Right hindlimb (tissue), 1 donor: ENCODE measurements at regions not wholly inside any gene's neighbourhood (a gene's known extent, or its start where the extent isn't known, plus 50 kb on each side); places are given as distances from the start of the nearest gene placed in this dataset.

Experiments
- DNase-seq: peaks from one replicate; pipeline ENCODE4 v3.0.0-alpha.2; 2018

DNA sequence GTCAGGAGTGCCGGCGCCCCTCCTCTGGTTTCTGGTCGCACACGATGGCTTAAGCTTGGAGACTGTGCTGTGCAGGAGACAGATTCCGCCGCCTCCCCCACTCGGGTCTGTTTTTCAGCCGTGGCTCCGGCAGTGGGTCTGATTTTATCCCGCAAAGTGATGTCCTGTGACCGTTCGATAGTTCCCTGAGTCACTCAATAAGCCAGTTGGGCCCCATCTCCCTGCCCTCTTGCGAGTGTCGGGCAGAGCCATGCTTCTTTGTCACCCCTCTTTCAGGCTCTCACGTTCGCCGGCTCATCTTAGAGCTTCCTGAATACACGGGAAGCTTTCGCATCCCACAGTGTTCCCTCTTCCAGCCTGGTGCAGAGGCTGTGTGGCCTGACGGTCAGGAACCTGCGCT is 127.8 kb upstream of the RFLNA start:
- no peak for DNase-seq

DNA sequence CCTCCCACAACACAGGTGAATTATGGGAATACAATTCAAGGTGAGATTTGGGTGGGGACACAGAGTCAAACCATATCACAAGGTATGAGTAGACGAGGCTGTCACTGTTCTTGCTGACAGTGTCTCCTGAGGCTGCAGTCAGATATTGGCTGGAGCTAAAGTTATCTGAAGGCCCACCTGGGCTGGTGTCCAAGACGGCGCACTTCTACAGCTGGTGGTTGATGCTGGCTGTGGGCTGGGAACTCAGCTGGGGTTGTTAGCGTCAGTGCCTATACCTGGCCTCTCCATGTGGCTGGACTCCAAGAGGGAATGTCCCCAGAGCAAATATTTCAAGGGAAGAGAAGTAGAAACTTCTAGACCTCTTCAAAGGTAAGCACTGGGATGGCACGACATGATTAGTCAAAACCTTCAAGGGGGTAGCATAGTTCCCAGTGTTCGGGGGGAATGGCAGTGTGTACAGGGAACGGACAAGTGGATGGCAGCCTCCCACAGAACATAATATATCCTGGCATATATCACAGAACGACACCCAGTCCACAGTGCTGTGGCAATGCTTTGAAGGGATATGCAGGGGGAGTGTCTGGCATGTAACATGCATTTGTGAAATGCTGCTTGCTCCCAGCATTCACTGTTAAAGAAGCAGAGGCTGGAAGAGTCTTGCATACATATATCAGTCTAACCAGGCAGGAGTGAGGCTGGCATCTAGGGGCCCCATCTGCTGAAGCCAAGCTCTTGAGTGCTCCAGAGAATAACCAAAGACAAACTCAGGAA is 126.7 kb upstream of the RFLNA start:
- DNase-seq, result no peak

DNA sequence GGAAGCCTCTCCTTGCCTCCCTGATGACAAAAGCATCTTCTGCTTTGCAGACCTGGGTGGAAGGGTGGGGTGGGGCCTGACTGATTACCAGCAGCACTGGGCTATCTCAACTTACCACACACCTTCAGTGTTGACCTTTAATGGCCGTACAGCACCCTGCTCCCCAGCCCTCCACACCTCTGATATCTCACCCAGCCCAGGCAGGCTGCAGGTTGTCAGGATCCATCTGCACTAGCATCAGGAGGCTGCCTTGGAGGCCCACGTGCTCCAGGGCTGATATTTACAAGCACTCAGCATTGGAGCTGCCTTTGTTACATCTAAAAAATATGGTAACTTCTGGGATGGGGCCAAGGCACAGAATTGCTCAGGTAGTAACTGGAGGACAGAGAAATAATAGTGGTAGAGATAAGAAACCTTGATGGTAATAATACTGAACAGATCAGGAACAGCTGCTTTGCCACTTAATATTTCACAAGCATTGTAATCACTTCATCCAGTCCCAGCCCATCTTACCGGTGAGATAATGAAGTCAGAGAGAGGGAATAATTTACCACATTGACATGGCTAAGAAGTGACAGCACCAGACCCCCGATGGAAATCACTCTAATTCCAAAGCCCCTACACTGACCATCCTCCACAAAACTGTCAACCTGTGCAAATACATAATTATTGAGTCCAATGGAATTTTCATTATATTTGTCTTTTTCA is 125.2 kb upstream of the RFLNA start:
- DNase-seq, result no peak

DNA sequence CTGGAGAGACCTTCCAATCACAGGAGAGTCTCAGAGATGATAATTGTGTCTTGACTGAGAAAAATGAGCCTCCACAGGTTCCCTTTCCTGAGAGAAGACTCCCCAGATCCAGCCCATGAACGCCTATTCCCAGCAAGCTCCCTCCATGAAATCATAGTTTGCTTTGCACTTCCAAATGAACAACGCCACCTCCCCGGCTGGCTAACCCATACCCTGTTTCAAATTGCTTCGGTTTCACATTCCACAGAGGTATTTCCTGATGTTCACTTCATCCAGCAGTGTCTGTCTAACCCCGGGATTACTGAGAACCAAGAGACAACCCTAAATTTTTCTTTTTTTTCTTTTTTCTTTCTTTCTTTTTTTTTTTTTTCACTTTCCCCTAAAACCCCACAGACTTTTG is 124.1 kb upstream of the RFLNA start:
- DNase-seq, result peak; percentile 58

DNA sequence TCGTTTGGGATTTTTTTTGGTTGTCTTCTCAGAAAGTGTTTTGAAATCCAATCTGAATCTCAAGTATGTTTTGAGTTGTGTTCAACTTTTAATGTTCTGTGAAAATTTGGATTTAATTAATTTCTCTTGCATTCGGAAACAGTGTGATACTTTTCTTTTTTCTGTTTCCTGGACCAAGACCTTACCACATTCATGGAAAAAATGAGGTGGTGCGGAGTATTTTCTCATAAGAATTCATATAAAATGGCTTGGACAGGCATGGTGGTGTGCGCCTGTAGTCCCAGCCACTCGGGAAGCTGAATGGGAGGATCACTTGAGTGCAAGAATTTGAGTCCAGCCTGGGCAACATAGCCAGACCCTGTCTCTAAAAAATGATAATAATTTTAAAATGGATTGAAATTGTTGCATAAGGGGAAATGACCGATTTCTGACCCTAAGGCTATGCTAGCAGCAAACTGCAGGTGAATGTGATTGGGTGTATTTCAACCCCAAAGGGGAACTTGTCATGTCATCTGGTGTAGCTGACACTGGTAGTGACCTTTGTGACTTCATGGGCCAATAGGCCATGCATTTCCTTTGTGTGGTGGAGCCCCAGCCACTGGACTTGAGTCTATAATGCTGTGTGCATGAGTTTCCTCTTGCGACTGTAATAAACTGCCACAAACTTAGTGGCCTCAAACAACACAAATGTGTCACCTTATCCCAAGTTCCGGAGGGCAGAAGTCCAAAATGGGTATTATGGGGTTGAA is 123.5 kb upstream of the RFLNA start:
- no peak for DNase-seq

DNA sequence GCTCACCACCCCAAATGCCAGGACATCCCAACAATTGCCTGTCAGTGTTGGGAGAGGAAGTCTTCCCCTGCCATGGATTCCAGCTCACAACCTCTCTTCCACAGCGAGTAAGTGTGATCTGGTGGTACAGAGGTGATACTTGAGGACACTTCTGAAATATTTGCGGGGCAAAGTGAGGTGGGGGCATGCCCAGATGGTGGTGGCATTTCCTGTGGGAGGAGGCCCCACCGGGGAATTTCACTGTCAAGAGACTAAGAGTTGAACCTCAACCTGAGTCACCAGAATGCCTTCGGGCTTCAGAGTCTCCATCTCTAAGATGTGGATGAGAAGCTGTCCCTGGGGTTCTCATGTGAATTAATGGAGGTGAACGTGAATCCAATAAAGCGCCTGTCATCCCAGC is 122.3 kb upstream of the RFLNA start:
- no peak for DNase-seq

DNA sequence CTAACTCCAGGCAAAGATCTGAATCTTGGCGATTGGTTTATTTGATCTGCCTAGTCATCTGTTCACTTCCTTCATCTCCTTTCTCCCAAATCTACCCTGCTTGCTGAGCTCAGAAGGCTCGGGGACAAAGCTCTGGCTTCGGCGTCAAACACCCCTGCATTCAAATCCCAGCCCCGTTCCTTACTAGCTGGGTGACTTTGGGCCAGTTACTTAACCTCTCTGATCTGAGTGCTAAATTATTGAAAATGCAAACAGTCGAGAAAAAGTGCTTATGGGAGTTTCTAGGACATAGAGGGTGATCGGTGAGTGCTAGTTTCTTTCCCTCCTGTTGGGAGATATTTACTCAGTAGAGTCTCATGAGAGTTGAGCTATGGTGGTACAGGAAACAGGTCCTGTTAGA is 121.2 kb upstream of the RFLNA start:
- DNase-seq, result no peak

DNA sequence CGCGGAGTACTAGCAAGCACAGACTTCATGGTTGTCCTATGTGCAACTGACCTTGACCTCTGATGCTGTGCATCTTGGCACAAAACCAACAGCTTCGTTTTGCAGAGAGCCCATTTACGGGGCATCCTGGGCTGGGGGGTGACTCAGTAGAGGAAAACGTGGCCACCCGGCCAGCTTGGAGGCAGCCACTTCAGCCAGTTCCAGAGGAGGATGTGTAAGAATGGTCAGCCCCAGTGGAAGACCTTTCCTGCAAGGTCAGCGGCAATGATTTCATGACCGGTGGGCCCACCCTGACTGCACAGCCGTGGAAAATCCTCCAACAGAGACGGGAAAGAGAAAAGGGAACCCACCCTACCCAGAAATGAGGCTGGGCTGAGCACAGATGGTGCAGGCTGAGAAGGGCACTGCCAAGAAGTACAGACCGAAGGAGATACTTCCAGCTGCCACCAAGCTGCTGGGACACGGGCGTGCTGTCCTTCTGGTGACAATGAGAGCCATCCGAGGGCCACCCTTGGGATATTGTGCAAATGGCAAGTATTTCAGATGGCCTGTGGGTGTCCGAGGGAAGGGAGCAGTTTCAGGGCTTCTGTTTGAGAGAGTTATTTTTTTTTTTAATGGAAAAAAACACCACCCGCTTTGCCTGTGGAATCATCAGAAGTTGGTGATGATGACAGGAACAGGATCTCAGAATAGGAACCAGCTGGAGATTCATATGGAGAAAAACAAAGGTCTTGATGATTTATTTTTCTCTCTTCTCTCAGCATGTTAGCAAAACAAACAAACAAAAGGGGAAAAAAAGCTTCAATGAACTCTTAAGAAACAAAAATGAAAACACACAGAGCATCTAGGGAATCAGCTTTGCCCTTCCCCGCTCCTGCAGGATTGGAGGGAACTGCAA is 120.2 kb upstream of the RFLNA start:
- no peak for DNase-seq

DNA sequence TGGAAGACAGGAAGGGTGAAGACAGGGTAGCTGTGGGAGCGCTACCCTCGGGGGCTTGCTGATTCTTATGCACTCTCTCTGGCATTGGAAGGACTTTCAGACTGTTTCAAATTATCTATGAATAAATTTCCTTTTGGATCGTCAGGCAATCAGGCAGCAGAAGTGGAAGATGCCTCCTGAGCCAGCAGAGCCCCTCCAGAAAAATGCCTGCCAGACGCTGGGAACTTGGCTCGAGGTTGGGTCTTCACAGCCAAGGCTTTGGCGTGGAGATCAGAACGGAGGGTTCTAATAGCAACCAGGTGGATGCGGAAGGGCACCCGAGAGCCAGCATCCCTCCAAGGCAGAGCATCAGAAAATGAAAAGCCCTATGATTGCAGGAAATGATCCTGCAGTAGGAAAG is 119.2 kb upstream of the RFLNA start:
- peak; percentile 57 for DNase-seq

DNA sequence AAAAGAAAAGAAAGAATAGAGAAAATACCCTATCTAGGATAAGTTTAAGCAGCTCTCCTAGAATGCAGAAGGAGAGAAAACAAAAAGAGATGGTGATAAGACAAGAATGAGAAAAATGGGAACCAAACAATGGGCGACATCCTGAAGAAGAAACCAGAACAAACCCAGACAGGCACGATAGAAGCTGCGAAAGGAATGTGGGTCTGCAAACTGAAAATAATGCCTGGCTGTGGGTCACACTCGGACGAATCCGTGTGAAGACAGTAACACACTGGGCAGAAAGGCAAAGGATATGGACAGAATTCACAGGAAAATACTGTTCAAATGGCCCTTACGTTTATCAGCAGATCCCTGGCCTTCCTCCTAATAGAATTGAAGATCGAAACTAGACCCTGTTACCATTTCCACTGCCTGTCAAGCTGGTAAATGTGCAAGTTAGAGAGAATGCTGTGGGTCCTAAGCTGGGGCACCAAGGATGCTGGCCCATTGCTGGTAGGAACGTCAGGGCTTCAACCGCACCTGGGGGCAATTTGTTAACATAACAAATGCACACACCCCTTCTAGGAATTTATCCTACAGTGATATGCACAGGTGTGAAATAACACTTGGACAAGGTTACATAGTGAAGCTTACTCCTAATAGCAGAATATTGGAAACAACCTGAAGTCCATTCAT is 117.5 kb upstream of the RFLNA start:
- DNase-seq, result no peak

DNA sequence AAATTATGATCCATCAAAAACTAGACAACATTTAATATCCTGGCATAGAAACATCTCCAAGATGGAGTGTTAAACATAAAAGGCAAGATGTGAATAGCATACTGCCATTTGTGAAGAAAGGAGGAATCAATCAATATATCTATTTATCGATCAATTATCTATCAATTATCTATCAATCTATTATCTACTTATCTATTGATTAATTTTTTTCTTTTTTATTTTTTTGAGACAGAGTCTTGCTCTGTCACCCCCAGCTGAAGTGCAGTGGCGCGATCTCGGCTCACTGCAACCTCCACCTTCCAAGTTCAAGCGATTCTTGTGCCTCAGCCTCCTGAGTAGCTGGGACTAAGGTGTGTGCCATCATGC is 117.0 kb upstream of the RFLNA start:
- no peak for DNase-seq

DNA sequence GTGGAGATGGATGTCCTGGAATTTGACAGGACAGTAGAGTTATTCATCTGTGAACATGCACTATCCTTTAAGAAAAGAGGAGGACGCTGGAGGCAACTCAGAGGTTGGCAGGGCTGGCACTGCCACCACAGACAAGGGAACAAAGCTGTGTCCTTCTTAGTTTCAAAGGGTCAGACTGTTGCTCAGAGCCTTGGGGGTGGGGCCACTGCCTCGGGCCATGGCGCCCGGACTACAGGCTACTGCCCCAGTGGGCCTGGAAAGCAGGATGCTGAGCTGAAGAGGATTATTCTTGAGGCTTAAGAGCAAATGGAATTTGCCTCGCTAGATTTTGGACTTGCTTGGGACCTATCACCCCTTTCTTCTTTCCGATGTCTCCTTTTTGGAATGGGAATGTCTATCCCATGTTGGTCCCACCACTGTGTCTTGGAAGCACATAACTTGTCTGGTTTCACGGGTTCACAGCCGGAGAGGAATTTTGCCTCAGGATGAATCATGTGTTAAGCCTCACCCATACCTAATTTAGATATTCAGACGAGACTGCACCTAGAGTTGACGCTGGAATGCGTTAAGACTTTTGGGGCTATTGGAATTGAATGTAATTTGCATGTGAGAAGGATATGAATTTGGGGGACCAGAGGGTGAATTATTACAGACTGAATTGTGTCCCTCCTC is 114.8 kb upstream of the RFLNA start:
- DNase-seq, result no peak

DNA sequence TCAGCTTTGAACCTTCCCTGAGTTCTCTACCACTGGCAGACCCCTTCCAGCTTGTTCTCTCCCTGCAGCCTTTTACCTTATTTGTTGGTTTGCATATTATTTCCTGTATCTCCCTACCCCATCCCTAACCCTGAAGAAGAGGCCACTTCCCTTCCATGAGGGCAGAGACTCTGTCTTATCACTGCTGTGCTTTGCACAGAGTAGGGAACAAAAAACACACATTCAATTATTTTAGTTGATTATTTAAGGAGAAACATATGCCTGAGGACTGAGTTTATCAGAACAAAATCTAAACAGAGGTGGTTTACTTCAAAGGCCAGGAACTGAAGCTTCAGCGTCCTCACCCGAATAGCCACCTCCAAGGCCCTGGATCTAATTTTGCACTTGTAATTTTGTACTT is 111.7 kb upstream of the RFLNA start:
- DNase-seq, result no peak

DNA sequence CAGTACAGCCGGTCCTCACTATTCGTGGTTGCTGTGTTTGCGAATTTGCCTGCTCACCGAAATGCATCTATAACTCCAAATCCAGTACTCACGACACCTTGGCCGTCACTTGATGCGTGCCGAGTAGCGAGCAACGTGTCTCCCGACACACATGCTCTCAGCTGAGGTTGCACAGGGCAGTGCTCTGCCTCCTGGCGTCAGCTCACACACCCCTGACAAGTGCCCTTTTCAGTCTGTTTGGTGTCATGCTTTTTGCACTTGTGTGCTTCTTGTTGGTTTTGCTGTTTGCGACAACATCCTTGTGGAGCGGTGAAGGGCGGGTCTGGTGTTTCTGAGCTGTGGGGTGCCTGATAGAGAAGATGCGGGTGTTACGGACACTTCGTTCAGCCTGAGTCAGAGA is 110.4 kb upstream of the RFLNA start:
- no peak for DNase-seq

DNA sequence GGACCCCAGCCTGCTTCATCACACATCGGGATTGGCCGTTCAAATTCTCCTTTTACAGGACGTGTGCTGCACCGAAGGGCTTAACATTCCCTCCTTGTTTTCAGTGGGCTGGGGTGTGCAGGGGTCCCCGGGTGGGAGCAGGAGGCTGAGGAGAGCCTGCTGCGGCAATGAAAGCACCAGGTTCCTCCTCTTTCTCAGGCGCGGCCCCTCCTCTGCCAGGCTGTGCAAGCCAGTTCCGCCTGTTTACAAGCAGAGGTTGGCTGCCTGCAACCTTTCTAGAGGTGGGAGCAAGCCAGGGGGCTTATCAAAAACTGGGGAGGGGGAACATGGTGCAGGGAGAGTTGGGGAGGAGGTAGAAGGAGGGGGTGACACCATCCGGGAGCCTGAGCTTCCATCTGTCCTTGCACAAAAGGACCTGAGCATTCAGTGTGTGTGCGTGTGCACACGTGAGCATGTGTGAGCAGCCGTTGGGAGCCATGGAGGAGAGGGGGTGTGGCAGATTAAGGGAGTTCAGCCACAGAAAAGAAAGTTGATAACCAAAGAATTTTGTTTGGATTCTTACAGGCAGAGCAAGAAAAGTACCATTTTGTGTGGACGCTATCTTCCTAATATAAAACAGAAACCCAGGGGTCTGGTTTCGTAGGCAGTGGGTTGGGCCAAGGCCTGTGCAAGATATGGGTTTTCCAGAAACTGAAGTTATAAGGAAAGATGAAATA is 108.8 kb upstream of the RFLNA start:
- DNase-seq, result no peak

DNA sequence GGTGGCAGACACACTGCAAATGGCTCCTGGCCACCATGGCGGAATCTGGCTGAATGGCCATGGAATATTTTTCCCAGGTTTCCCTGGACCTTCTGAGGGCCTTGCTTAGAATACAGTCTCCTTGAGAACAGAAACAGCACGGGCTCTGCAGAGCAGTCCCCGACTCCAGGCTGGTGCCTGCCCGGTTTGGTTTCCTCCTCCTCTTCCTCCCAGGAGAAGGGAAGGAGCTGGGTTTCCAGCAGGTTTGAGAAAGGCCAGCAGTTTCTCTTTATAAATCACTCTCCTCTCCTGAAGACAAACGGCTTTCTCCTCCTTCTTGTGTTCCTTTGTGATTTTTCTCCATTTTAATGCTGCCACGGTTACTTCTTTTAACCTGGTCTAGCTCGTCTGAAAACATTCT is 106.8 kb upstream of the RFLNA start:
- no peak for DNase-seq

DNA sequence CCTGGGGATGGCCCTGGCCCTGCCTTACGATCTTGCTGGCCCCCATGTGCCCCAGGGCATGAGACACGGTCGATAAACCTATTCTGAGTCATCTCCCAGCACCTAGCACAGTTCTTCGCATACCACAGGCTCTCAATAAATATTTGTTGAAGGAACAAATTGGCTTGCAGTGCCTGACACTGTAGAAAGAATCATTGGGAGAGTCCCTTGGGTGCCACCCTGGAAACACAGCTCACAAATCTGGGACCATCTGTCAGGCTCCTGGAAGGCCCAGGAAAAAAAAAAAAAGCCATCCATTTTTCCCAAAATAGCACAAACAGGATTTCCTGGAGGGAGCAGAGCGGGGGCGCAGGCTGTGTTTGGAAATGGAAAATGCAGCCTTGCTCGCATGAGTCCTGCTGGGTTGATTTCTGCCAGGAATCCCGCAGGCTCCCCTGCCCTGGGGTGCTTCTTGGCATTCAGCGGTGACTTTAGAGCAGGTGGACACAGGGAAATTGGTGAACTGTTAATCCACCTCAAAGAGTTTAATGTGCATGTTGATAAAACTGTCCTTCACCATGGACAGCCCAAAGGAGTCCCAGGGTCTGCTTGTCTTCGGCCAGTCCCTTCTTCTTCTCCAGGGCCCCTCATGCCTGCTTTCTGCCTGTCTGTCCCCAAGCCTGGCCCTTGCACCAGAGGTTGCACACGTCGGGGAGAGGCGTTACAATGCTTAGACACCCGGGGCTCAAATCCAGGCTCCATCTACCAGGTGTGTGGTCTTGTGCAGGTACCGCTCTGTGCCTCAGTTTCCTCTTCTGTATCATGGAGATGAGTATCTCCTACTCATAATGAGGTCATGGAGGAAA is 106.1 kb upstream of the RFLNA start:
- DNase-seq, result peak; percentile 71

DNA sequence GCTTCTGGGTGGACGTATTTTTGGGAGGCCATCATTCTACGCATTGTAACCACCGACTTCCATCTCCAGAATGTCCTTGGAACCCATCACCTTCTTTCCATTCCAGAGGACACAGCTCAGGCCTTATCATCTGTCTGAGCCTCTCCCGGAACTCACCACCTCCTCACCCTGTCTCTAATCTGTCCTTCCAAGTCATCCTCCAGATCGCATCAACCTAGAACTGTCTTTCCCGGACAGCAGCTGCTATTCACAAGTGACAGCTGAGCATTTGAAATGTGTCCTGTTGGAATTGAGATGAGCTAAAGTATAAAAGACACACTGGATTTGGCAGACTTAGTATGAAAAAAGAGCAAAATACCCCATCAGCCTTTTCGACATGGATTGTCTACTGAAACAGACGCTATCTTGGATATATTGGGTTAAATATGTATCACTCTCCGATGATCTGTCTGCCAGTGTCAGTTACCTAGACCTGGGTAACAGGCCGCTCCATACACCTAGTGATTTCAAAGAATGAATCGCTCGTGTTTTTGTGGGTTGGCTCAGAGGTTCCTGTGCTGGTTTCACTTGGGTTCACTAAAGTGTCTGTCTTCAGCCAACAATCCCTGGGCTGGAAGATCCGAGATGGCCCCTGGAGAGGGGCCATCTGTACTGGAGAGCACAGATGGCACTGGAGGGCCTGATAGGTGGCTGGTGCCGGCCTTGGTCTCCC is 104.4 kb upstream of the RFLNA start:
- DNase-seq, result no peak

DNA sequence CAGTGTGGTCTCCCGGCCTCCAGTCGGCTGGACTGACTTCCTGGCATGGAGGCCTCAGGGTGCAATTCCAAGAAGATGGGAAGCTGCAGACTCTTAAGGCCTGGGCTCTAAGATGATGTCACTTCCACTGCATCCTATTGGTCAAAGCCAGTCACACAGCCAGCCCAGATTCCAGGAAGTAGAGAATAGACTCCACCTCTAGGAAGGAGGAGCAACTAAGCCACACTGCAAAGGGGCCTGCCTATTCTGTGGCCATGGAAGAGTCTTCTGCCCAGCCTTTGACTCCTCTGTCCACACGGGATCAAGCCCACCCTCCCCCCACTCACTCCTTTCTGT is 103.9 kb upstream of the RFLNA start:
- DNase-seq, result no peak

DNA sequence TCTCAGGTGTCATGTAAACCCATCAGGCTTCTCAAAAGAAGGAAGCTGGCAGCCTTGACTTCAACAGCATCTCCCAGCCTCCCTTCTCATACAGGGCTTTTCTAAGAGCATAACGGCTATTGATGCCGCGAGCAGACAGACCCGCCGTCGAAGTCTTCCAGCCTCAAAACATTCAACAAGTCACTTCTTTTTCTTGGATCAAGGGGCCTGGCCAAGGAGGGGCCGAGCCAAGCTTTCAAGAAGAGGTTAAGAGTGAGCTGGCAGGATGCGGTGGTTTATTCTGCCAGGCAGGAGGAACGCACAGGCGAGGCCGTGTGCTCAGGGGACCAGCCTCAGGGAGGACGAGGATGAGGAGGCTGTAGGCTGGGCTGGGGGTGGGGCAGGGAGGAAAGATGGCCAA is 102.9 kb upstream of the RFLNA start:
- peak; percentile 54 for DNase-seq
